CD4-positive, alpha-beta T cell treated with Interleukin-6 for 4 hours (primary cell): ENCODE measurements at regions not wholly inside any gene's neighbourhood (a gene's known extent, or its start where the extent isn't known, plus 50 kb on each side); places are given as distances from the start of the nearest gene placed in this dataset.
"Not testable (repeated sequence)": the region's sequence is repeated elsewhere in the genome, so short reads cannot be mapped to it uniquely, and the experiment has no call there.

ENCODE experiments used
- DNase-seq: peaks from one replicate; pipeline ENCODE4 v3.0.0-alpha.2; 2020; ENCODE audit warnings: mixed read lengths

DNA sequence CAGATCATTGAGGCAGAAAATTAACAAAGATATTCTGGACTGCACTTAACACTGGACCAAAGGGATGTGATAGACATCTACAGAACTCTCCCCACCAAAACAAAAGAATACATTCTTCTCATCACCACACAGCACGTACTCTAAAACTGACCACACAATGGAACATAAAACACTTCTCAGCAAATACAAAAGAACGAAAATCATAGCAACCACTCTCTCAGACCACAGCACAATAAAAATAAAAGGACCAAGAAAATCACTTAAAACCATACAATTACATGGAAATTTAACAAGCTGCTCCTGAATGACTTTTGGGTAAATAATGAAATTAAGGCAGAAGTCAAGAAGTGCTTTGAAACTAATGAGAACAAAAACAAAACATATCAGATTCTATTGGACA, 254.0 kb upstream of the STXBP6 start:
- no peak for DNase-seq

DNA sequence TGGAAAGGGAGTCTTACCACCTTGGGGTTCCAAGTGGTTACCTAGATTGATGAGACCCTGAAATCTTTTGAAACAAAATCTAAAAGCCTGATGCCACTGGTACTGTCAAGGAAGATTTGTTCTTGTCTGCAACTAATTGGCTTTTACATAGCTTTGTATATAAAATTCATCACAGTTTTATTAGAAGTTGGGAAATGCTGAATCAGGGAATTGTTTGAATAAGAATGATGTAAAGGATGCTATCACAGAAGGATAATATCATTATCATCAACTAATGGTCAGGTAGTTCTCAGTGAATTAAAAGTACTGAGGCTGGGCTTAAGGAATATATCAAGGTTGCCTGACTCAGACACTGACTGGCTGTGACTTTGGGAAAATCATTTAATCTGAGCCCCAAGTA, 248.3 kb upstream of the STXBP6 start:
- DNase-seq: no peak

DNA sequence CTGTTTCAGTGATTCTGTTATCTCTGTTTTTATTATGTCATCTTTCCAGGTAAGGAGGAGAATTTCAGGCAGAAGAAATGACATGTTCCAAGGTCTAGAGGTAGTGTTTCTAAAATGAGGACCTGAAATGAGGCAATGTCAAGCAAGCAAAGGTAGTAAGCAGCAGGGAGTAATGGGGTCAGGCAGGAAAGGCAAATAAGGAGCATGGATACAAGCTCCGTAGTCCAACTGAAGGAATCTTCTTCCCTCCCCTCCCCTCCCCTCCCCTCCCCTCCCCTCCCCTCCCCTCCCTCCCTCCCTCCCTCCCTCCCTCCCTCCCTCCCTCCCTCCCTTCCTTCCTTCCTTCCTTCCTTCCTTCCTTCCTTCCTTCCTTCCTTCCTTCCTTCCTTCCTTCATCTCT, 240.2 kb upstream of the STXBP6 start:
- DNase-seq: not testable (repeated sequence)

DNA sequence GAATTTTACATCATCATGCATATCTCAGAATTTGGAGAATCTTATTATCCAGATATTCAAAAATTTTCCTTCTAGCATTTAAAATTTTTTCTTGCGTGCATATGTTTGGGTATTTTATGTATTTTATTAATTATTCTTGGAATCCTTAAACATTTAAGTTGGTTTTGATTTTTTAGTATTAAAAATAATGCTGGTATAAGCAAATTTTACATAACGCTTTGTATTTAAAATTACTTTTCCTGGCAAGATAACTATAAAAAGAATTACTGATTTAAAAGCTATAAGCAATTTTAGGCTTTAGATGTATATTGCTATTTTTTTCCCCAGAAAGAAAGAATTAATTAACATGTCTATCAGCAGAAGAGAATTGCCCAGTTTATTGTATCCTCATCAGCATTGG, 224.6 kb upstream of the STXBP6 start:
- no peak for DNase-seq

DNA sequence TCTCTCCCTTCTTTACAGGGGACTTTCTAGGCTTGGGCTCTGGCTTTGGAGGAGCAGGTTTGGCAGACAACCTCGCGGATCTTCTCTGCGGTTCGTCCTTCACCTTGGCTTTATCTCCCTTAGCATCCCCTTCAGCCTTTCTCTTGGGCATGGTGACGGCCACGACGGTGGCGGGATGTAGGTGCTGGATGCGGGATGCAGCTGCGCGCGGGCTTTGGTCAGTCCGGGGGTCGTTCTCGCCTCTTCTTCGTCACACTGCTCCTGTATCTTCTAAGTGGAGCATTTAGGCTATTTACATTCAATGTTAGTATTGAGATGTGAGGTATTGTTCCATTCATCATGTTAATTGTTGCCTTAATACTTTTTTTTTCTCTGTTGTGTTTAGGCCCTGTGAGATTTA, 217.2 kb upstream of the STXBP6 start:
- DNase-seq: no peak

DNA sequence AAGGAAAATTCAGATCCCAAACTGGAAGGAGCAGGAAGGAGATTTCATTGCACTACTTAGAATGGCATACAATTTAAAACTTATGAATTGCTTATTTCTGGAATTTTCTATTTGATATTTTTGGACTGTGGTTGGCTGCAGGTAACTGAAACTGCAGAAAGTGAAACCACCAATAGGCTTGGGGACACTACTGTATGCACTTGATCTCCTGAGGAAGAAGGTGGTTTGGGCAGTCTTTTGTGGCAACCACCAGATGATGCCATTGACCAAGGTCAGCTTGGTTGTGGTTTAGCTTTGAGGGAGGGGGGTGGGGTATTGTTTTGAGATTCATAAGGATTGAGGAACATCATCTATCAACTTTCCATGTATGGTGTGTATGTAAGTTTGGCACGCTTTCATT, 209.5 kb upstream of the STXBP6 start:
- no peak for DNase-seq

DNA sequence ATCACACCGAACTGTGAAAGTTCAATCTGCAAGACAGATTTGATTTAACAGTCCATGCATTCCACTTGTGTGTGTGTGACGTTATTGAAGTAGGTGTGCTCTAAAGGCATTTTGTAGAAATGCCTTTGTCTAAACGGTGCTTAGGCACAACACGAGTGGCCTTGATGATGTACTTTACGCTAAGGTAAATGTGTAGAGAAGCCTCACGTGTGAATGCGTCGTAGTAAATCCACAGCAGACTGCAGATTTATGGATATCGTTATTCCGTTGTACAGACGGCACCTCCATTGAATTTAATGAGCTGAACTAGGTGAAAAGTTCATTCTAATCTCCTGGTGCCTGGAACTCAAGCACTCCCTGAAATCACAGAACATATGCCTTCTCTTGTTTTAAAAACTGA, 202.8 kb upstream of the STXBP6 start:
- no peak for DNase-seq

DNA sequence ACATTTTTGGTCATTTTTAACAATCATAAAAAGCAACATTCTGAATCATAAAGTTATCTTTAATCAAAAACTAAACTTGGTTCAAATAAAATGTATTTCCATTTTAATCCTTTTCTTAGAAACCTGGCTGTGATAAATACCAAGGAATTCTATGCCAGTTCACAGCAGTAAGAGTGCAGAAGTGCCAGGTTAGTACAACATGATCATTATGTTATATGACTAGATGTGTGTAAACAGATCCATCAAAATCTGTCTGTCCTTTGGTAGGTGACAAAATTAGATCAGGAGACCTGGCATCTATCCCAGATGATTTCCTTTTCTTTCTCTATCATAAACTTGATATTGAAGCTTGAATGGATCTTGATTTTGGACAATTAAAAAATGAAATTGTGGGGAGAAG, 200.6 kb upstream of the STXBP6 start:
- no peak for DNase-seq

DNA sequence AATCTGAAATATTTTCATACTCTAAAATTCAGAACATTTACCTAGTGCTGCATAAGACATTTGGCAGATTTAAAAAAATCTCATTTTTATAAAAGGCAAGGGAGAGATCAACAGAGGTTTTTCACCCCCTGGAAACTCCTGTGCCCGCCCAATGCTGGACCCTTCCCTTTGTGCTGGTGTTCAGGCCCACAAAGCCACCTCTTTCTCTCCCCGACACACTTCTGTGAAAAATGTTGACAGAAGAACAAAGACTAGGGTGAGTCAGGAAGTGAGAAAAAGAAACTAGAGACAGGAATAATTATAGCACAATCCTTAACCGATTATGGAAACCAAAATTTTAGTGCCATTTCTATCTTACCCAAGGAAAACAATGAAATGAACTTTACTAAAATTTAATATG, 197.7 kb upstream of the STXBP6 start:
- DNase-seq: no peak

DNA sequence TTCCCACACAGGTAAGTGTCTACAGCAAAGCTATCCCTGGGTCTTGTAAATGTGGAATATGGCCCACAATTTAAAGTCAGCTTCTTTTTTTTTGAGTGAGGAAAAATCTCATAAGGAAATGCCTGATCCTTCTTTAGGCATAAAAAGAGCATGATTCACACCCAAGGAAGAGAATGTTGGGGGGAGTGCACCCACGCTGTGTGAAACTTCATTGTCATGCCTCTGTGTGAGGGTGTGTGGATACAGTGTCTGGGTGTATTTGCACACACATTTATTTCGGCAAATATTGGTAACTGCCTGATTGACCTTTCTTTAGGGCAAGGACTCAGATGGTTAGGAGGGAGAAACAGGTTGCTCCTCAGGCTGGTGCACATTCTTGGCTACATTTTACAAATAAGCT, 196.8 kb upstream of the STXBP6 start:
- no peak for DNase-seq

DNA sequence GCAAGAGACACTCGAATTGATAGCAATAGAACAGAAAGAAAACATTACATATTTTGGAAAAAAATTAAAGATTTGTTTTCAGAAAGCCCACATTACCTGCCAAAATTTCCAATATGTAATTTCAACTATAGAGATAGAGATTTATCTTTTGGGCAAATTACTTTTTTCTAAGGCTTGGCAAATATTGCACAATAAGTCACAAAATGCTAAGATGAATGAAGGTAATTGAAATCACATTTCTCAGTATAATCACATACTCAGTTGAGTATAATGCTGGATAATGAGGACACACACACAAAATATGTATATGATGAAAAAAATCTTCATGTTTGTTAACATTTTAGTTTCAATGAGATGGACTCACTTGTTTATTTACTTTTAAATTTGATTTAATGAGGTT, 189.2 kb upstream of the STXBP6 start:
- no peak for DNase-seq

DNA sequence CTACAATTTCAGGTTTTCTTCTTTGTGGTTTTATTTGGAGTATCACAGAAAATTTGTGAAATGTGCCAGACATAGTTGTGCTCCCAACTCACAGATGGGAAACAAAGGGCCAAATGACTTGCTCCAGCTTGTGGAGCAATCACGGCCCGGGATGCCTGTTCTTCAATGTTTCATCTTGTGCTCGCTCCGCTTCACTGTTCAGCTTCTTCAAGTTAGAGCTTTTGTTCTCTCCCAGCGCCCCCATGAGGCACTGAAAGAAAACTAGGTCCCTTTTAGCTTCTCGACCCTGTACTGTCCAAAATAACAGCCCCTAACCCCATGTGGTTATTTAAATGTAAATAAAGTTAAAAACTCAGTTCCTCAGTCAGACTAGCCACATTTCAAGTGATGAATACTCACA, 187.9 kb upstream of the STXBP6 start:
- no peak for DNase-seq

DNA sequence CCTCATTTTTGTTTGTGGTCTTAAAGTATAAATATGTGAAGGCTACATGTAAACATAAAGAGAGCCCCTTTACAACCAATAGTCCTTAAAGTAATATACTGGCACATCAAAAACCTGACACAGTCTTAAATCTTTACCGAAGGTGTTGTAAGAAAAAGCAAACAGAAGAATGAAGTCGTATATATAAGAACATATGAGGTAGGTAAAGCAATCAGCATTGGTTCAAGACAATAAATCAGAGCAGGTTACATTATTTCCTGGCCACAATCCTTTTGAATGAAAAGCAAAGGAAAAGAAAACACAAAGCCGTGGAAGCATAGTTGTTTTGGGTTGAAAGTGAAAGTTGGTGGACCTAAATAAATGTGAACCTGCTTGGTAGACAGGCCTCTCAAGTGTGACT, 183.7 kb upstream of the STXBP6 start:
- DNase-seq: no peak

DNA sequence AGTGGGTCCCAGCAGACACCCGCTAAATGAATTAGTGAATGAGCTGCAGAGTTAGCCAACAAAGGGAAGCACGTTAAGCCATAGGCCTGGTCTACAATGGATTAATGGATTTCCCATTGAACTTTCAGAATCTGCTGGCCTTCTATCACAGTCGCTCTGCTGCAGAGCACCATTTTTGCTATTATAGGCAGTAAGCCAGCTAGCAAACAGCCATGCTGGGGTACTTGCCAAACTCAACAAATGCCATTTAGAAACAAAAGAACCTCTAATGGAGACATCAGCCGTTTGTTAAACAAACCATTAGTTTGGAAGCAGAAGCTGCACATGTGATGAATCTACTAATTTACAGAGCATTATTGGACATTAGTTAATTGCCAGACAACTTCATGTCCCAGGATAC, 181.1 kb upstream of the STXBP6 start:
- DNase-seq: no peak

DNA sequence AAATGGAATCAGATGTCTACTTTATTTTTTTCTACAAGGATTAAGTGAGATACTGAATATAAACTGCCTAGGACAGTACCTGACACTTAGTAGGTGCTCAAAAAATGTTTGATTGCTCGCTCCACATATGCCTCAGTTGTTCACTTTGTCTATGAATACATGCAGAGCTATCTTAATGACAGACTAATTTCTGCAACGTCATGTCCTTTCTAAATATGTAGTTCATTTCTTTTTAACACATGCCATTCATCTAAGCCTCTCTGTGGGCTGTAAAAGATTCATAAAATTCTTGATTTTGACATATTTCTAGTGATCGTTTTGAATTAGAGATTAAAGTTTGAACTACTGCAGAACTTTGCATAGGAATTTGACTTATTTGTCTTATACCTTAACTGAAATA, 176.3 kb upstream of the STXBP6 start:
- no peak for DNase-seq

DNA sequence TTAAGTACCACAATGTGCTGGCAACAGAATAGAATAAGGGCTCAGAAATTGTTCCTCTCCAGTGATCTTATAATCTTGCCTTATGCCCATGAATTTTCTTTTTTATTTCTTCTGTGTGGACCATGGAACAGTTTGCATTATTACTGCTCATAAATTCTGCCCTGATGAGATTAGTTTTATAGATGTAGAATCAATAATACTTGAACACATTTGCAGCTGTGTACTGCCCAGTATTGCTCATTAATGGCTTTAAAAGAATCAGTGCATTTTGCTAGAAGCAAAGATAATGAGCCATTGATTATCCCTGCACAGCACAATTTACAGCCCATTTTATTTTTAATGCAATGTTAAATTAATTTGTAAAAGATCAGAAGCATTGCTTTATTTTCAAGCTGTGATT, 172.3 kb upstream of the STXBP6 start:
- no peak for DNase-seq

DNA sequence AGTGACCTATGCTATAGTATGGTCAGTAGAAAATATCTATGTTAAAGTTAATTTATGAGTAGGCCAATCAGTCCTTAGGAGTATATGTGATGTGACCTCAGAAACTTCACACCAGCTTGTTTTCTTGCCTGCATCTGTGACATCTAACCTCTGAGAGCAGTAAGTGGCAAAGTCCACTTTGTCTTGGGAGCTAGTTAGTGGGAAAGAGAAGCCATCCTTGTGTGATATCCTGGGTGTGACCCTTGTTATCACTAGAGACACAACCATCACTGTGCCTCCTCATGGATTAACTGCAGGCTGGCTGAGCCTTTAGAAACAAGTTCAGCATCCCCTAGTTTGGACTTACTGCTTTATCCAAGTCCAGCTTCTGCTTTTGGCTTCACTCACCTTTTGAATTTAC, 170.6 kb upstream of the STXBP6 start:
- no peak for DNase-seq

DNA sequence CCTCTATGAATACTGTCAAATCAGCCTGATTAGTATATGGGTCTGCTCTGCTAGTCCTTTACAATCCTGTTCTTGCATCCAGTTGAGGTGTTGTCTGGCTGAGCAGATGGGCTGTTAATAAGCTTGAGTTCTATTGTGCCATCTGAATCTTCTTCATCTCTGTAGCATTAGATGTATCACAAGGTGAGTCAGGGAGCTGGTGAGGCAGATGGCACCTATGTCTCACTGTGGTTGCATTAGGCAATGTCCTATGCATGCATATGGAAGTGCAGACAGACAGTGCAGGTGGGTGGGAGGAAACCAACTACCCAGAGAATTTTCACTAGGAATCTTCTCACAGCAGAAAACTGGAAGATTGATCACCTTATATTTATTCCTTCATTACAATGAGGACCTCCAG, 165.7 kb upstream of the STXBP6 start:
- DNase-seq: no peak

DNA sequence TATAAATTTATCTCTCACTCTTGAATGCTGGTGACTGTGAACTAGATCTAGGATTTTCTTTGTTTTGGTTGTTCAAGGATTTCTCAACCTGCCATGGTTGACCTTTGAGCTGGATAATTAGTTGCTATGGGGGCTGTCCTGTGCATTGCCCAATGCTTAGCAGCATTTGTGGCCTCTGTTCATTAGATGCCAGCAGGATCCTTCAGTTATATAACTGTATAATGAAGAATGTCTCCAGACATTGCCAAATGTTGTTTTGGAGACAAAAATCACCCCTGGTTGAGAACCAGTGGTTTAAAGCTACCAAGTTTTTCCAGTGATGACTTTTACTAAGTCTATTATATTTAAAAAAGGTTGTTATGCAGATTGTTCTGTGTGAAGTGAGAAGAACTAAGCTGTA, 147.9 kb upstream of the STXBP6 start:
- no peak for DNase-seq

DNA sequence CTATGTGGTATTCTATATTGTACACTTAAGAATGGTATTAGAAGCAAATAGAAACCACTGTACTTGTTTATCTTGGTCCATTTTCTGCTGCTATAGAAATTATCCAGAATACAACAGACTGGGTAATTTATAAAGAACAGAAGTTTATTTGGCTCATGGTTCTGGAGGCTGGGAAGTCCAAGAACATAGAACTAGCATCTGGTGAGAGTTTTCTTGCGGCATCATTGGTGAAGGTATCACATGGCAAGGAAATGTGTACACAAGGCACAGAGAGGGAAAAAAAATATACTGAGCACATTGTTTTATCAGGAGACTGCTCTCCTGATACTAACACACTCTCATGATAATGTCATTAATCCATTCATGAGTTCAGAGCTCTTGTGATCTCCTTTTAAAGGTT, 130.3 kb upstream of the STXBP6 start:
- no peak for DNase-seq

DNA sequence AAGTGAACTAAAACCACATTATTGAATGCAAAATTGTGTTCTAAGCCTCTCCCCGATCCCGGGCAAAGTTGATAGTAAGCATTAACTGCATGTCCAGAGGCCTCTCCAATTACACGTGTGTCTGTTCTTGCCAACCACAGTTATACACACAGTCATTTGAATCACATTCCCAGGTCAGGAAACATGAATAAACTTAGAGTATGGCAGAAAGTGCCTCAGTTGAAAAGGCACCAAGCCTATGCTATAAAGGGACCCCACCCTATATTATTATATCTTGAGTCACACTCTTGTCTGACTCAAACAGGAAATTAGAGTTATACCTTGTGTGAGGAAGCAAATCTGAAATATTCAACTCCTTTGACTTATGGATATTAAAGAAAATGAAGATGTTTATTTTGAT, 128.3 kb upstream of the STXBP6 start:
- no peak for DNase-seq

DNA sequence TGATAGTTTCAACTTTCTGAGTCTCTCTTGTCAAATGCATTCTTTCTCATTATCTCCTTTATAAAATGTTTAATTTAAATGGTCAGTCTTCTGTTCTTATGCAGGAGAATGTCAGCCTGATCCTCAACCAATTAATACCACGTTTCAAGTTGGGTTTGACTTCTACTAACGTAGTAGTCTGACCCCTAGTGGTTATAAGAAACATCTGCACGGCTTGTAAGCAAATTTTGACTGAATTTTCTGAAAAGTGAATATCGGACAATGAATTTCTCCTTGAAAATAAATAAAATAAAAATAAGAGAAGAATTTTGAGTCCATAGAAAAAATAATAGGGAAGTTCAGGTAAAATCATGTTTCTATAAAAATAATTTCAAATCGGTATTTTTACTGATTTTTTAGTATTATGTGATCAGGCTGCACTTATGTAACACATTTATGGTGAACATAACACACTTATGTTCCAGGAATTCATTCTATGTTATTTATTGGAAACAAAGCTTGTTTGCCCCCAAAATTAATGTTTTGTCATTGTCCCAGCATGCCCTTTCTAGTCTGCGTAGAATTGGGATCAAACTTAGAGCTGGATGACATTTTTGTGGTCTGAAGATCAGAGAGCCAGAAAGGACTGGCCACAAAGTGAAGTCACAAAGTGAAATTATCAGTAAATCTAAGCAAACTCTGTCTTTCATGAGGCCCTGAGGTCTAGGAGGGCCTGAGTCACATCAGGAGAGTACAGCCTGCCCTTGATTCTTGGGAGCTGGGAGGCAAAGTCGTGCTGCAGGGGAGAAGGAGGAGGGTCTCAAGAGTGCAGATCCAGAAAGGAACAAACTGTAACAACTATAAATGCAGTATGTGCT, 101.2 kb upstream of the STXBP6 start:
- no peak for DNase-seq

DNA sequence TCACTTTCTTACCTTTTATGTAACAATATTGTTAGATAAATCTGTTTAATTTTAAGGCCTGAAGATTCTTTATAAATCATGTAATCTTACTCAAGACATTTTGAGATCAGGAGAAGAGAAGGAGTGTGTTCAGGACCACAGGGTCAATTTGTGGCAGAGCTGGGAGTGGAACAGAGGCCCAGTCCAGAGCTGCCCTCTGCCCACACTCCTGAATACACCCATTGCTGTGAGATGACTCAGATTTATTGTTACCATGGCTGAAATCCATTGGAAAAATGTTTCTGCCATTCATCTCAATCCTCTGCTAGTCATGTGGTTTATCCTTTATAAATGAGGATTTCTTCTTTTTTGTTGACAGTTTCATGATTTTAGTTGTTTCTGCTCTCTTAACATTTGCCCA, 100.5 kb upstream of the STXBP6 start:
- DNase-seq: no peak

DNA sequence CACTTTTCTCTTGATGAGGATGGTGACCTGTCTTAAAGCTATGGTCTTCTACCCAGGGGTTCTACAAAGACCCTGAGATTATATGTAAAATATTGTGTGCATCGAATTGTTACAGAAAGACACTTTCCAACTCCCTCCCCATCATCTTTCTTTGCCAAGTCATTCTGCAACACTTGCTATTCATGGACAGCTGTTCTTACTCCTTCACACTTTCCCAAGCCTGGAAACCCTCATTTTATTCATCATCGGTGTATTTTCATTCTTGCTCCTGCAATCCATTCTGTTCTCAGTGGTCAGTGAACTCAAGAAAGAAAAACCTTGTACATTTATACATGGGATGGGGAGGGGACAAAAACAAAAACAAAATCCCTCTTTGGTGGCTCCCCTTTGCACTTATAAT, 90.5 kb upstream of the STXBP6 start:
- no peak for DNase-seq

DNA sequence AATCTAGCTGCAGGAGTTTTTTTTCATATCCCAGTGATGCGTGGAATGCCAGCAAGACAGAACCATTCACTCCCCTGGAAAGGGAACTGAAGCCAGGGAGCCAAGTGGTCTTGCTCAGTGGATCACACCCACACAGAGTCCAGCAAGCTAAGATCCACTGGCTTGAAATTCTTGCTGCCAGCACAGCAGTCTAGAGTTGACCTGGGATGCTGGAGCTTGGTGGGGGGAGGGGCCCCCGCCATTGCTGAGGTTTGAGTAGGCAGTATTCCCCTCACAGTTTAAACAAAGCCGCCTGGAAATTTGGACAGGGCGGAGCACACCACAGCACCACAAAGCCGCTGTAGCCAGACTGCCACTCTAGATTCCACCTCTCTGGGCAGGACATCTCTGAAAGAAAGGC, 86.9 kb upstream of the STXBP6 start:
- DNase-seq: no peak

DNA sequence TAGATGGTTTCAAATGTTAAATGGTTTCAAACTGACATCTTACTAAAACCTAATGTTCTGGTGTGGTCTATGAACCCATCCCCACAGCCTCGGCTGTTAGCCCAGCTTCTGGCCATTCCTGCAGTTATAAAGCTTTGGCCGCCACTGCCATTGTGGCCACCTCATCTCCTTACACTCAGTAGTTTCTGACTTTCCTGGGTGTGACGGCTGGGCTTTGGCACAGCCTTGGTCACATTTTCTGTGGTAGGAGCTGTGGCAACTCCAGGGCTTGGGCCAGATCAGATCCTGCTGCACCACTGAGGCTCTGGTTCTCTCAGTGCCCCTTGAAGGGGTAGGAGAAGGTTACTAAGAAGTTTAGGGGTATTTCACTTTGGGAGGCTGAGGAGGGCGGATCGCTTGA, 84.2 kb upstream of the STXBP6 start:
- no peak for DNase-seq
